GM18526 (cell line): ENCODE measurements at regions not wholly inside any gene's neighbourhood (a gene's known extent, or its start where the extent isn't known, plus 50 kb on each side); places are given as distances from the start of the nearest gene placed in this dataset.

Experiments used
- POLR2A ChIP-seq: IDR thresholded peaks from 3 replicates; pipeline ENCODE4 v1.6.1; 2011; ENCODE audit not compliant: insufficient read length; ENCODE audit errors: extremely low read depth

DNA sequence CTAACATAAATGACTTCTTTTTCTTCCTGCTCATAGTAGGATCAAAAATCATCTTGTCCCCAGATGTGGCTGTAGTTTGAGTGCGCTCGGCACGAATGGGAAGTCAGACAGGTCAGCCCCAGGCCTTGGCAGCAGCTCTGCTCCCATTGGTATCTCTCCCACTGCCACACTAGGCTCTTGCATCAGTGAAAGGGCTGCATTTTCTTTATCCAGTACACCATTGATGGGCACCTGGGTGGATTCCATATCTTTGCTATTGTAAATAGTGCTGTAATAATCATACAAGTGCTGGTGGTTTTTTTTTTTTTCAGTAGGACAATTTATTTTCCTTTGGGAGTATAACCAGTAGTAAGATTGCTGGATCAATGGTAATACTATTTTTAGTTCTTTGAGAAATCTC, 865.5 kb downstream of the CCDC85A start:
- no peak for TF ChIP-seq POLR2A

DNA sequence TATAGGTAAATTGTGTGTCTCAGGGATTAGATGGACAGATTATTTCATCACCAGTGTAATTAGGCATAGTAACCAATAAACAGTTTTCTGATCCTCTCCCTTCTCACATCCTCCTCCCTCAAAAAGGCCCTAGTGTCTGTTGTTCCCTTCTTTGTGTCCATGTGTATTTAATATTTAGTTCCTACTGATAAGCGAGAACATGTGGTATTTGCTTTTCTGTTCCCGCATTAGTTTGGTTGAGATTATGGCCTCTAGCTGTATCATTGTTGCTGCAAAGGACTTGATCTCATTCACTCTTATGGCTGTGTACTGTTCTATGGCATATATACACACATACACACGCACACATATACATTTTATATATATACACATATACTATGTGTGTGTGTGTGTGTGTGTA, 866.2 kb downstream of the CCDC85A start:
- TF ChIP-seq POLR2A, result no peak

DNA sequence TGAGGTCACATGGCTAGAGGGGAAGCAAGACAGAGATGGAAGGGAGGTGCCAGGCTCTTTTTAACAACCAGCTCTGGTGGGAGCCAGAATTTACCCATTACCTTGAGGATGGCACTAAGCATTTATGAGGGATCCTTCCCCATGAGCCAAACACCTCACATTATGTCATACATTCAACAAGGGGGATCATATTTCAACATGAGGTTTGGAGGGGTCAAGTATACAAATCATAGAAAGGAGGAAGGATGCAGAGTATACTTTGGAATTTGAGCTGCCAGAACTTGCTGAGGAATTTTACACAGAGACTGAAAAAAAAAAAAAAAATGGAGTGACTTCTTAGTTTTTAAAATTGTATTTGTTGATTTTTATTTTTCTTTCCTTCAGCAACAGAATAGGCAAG, 891.4 kb downstream of the CCDC85A start:
- TF ChIP-seq POLR2A, result no peak

- TF ChIP-seq POLR2A, result no peak
These were observed 896.2 kb downstream of the CCDC85A start for GRCh38 chr2:57080035-57080434.

- TF ChIP-seq POLR2A, result no peak
These were observed 901.0 kb downstream of the CCDC85A start for GRCh38 chr2:57084697-57085281.

GRCh38 chr2:57093020-57093419, 909.2 kb downstream of the CCDC85A start:
- no peak for TF ChIP-seq POLR2A

GRCh38 chr2:57097855-57098254, 914.1 kb downstream of the CCDC85A start:
- no peak for TF ChIP-seq POLR2A

DNA sequence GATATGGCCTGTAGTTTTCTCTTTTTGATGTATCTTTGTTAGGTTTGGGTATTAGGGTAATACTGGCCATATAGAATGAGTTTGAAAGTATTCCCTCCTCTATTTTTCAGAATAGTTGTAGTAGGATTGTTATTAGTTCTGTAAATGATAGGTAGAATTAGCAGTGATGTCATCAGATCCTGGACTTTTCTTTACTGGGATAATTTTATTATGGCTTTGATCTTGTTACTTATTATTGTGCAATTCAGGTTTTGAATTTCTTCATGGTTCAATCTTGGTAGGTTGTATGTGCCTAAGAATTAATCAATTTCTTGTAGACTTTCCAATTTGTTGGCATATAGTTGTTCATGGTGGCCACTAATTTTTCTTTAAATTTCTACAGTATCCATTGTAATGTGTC, 916.6 kb downstream of the CCDC85A start:
- TF ChIP-seq POLR2A, result no peak

GRCh38 chr2:57105694-57106093, 921.9 kb downstream of the CCDC85A start:
- TF ChIP-seq POLR2A, result no peak

- no peak for TF ChIP-seq POLR2A
These were observed 923.6 kb downstream of the CCDC85A start for GRCh38 chr2:57107353-57107752.

DNA sequence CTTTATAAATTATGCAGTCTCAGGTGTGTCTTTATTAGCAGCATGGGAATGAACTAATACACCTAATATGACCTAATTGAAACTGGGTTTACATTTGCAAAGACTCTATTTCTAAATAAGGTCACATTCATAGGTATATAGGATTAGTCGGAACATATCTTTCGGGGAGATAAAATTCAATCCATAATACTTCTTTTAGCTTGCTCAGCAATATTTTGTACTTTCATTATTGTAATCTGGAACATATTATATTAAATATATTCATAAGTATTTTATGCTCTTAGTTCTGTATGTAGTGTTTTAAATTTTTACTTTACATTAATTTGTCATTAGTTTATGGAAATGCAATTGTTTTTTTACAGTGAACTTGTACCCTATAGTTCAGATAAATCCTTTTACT, 927.7 kb downstream of the CCDC85A start:
- no peak for TF ChIP-seq POLR2A

GRCh38 chr2:57119141-57119540, 927.5 kb upstream of the VRK2 start:
- TF ChIP-seq POLR2A, result no peak

GRCh38 chr2:57126410-57126809, 920.2 kb upstream of the VRK2 start:
- no peak for TF ChIP-seq POLR2A

DNA sequence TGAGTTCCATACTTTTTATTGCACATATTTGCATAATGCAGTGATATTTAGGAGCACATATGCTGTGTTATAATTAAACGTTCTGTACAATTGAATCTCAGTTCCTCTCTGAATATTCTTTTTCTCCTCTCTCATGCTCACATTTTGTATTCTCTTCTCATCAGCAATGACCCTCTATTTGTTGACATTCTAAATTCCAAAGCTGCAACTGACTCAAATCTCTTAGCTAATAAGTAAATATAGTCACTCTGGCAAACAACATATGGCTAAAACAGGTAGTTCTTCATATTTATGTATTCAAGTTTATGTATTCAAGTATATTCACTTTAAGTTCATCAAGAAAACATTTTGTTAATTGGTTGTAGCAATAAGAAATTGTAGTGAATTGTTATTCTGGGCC, 907.4 kb upstream of the VRK2 start:
- TF ChIP-seq POLR2A, result no peak

- TF ChIP-seq POLR2A, result no peak
These were observed 905.3 kb upstream of the VRK2 start for GRCh38 chr2:57141269-57141668.

DNA sequence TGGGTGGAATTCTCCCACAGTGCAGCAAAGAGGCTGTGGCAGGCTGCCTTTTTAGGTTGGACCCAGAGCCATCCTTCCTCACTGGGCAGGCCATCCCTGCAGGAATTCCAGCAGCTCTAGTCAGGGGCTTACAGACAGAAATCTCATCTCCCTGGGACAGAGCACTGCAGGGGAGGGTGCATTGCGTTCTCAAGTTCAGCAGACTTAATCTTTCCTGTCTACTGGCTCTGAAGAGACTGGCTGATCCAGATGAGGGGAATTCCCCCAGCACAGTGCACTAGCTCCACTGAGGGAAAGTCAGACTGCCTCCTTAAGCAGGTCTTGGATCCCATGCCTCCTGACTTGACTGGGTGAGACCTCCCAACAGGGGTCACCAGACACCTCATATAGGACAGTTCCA, 899.7 kb upstream of the VRK2 start:
- TF ChIP-seq POLR2A, result no peak

DNA sequence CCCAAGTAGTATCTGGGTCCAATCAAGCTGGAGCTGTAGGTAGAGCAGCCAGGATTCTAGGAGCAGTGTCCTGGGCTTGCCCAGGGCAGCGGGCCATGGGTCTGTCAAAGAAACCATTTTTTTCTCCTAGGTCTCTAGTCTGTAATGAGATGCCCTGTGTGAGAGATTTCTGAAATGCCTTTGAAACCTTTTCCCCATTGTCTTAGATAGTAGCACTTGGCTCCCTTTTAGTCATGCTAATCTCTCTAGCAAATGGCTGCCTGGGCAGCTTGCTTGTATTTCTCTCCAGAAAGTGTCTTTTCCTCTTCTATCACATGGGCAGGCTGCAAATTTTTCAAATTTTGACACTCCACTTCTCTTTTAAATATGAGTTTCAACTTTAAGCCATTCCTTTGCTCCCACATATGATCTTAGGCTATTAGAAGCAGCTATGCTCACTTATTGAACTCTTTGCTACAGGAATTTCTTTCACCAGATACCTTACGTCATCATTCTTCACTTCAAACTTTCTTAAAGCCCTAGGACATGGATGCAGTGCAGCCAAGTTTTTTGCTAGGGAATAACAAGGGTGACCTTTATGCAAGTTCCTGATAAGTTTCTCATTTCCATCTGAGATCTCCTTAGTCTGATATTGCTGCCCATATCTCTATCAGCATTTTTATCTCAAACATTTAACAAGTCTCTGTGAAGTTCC, 890.2 kb upstream of the VRK2 start:
- TF ChIP-seq POLR2A, result no peak
